Suprapubic skin (tissue), 4 donors: ENCODE measurements at regions not wholly inside any gene's neighbourhood (a gene's known extent, or its start where the extent isn't known, plus 50 kb on each side); places are given as distances from the start of the nearest gene placed in this dataset.

Source experiments
- POLR2A ChIP-seq, 2 donors: fragments of 450-650 bp; IDR thresholded peaks; one replicate each; pipeline ENCODE4 v1.6.1; 2017; ENCODE audit warnings: antibody characterized with exemption in 2 of 2, mild to moderate bottlenecking in 2 of 2, moderate library complexity in 2 of 2
- POLR2AphosphoS5 ChIP-seq, 3 donors: sonication (generic); formaldehyde crosslinking; IDR thresholded peaks; one replicate each; pipeline ENCODE4 v1.6.1; 2017; ENCODE audit warnings: antibody characterized with exemption in 3 of 3
- TF ChIP-seq, protein P1 (sequence below), 2 donors: fragments of 200-600 bp in 1 of 2; fragments of 450-650 bp in 1 of 2; sonication (generic) in 1 of 2; IDR thresholded peaks; one replicate each; pipeline ENCODE4 v1.5.1; 2016 to 2019; ENCODE audit warnings: antibody characterized with exemption in 2 of 2, mild to moderate bottlenecking in 1 of 2, moderate library complexity in 1 of 2

DNA sequence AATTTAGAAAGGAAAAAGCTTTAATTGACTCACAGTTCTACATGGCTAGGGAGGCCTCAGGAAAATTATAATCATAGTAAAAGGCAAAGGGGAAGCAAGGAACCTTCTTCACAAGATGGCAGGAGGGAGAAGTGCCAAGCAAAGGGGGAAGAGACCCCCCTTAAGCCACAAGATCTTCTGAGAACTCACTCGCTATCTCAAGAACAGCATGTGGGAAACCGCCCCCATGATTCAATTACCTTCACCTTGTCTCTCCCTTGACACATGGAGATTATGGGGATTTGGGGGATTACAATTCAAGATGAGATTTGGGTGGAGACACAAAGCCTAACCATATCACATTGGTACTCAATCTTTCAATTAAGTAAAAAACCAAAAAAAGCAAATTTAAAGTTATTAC, 1778.7 kb upstream of the MIR17HG start:
- TF ChIP-seq POLR2A (IDR thresholded peaks at IDR 0.05) (no peak), POLR2AphosphoS5 (IDR thresholded peaks at IDR 0.05) (no peak)
- TF ChIP-seq, protein P1, sequence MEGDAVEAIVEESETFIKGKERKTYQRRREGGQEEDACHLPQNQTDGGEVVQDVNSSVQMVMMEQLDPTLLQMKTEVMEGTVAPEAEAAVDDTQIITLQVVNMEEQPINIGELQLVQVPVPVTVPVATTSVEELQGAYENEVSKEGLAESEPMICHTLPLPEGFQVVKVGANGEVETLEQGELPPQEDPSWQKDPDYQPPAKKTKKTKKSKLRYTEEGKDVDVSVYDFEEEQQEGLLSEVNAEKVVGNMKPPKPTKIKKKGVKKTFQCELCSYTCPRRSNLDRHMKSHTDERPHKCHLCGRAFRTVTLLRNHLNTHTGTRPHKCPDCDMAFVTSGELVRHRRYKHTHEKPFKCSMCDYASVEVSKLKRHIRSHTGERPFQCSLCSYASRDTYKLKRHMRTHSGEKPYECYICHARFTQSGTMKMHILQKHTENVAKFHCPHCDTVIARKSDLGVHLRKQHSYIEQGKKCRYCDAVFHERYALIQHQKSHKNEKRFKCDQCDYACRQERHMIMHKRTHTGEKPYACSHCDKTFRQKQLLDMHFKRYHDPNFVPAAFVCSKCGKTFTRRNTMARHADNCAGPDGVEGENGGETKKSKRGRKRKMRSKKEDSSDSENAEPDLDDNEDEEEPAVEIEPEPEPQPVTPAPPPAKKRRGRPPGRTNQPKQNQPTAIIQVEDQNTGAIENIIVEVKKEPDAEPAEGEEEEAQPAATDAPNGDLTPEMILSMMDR (IDR thresholded peaks at IDR 0.05): no peak
